ENCODE measurements at regions not wholly inside any gene's neighbourhood (a gene's known extent, or its start where the extent isn't known, plus 50 kb on each side); places are given as distances from the start of the nearest gene placed in this dataset.

- no peak overlapping the region for H2AK5ac ChIP-seq (ENCODE audit: low read depth, low read length)
- no peak overlapping the region for H2BK15ac ChIP-seq (ENCODE audit: low read length)
- H3K9ac ChIP-seq (ENCODE audit: low read depth, low read length, poor library complexity): no peak overlapping the region
- no peak overlapping the region for H2BK5ac ChIP-seq (ENCODE audit: low read length)
- no peaks in the 10 kb centered on the region for H3K9me3 ChIP-seq (replicated peaks in 1 of 2; ENCODE audit: control insufficient read depth in 2 of 2, insufficient read depth in 1 of 2, low read depth in 1 of 2, low read length in 2 of 2)
- H2AFZ ChIP-seq (ENCODE audit: low read length): no peak overlapping the region
- no peak overlapping the region for H3K18ac ChIP-seq (ENCODE audit: low read length)
- no peaks in the 10 kb centered on the region for H3K4me1 ChIP-seq (ENCODE audit: control insufficient read depth in 2 of 2, insufficient read depth in 1 of 2, low read depth in 1 of 2, low read length in 2 of 2)
- no peak overlapping the region for H3K27ac ChIP-seq (replicated peaks; ENCODE audit: low read length)
- H3K27me3 ChIP-seq (ENCODE audit: control insufficient read depth in 3 of 3, insufficient read depth in 3 of 3, low read depth in 1 of 3, low read length in 3 of 3): no peaks in the 10 kb centered on the region
- H3K4me2 ChIP-seq (ENCODE audit: insufficient read depth, low read length, poor library complexity, severe bottlenecking): no peak overlapping the region
- H4K8ac ChIP-seq (ENCODE audit: low read depth, low read length): no peak overlapping the region
- H4K91ac ChIP-seq (ENCODE audit: low read depth, low read length, poor library complexity): no peak overlapping the region
- H3K14ac ChIP-seq (ENCODE audit: low read length): no peak overlapping the region
- H2BK12ac ChIP-seq (ENCODE audit: low read length): no peak overlapping the region
- no peaks in the 10 kb centered on the region for H3K36me3 ChIP-seq (replicated peaks in 1 of 2; ENCODE audit: control insufficient read depth in 2 of 2, insufficient read depth in 2 of 2, low read length in 2 of 2)
- H3K4ac ChIP-seq (ENCODE audit: low read length): no peak overlapping the region
- H3K79me1 ChIP-seq (ENCODE audit: low read depth, low read length): no peaks in the 10 kb centered on the region
- no peak overlapping the region for H3K23ac ChIP-seq (ENCODE audit: low read depth, low read length, poor library complexity)
- DNase-seq (ENCODE audit: low spot score): no peak
- H2BK120ac ChIP-seq (ENCODE audit: low read depth, low read length): no peak overlapping the region
- no peak overlapping the region for H3K4me3 ChIP-seq (ENCODE audit: low read length in 2 of 2)
Measured at GRCh38 chr6:55052846-55053245, 121.5 kb upstream of the HCRTR2 start.

- no peak for DNase-seq (ENCODE audit: low spot score)
- H3K79me1 ChIP-seq (ENCODE audit: low read depth, low read length): peaks cover 1% of the 10 kb centered on the region
Measured at GRCh38 chr6:55058682-55059081, 115.6 kb upstream of the HCRTR2 start.

DNA sequence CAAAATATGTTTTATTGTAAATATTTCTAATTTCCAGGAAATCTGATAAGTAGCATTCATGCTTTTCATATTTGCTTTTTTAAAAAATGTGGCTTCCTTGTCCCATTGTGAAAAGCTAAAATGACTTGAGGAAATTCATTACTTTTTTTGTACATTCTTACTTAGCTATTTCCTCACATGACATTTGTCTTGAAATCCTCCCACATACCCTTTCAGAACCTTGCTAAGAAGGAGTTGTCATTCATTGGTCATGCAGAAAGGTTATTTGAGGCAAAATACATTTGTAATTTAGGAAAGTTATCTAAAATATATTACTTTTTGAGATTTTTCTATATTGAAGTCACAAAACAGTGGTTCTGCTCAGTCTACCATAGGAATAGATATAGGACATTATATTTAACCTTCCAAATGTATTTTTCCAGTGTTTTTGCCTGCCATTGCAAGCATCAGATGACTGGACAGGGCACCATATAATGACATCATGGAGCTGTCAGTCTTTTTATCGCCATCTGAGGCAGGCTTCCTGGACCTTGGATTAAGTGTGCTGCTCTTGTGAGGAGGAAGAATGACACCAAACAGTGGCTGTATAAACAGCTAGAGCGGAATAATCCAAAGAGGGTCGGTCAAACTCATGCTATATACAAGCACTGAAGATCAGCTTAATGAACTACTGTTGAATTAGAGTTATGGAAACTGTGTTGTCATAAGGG lies 109.4 kb upstream of the HCRTR2 start:
- Histone ChIP-seq H3K18ac (ENCODE audit: low read length) (no peak overlapping the region), H3K4ac (ENCODE audit: low read length) (no peak overlapping the region), H3K23ac (ENCODE audit: low read depth, low read length, poor library complexity) (no peak overlapping the region), H3K27me3 (ENCODE audit: control insufficient read depth in 3 of 3, insufficient read depth in 3 of 3, low read depth in 1 of 3, low read length in 3 of 3) (no peaks in the 10 kb centered on the region), H2AK5ac (ENCODE audit: low read depth, low read length) (no peak overlapping the region), H2BK15ac (ENCODE audit: low read length) (no peak overlapping the region), H3K9me3 (replicated peaks in 1 of 2; ENCODE audit: control insufficient read depth in 2 of 2, insufficient read depth in 1 of 2, low read depth in 1 of 2, low read length in 2 of 2) (no peaks in the 10 kb centered on the region), H2BK12ac (ENCODE audit: low read length) (no peak overlapping the region), H4K8ac (ENCODE audit: low read depth, low read length) (no peak overlapping the region), H4K91ac (ENCODE audit: low read depth, low read length, poor library complexity) (no peak overlapping the region), H3K14ac (ENCODE audit: low read length) (no peak overlapping the region), H3K4me3 (ENCODE audit: low read length in 2 of 2) (no peak overlapping the region), H3K36me3 (replicated peaks in 1 of 2; ENCODE audit: control insufficient read depth in 2 of 2, insufficient read depth in 2 of 2, low read length in 2 of 2) (no peaks in the 10 kb centered on the region), H2BK5ac (ENCODE audit: low read length) (no peak overlapping the region), H3K4me1 (ENCODE audit: control insufficient read depth in 2 of 2, insufficient read depth in 1 of 2, low read depth in 1 of 2, low read length in 2 of 2) (no peaks in the 10 kb centered on the region), H3K9ac (ENCODE audit: low read depth, low read length, poor library complexity) (no peak overlapping the region), H3K4me2 (ENCODE audit: insufficient read depth, low read length, poor library complexity, severe bottlenecking) (no peak overlapping the region), H3K27ac (replicated peaks; ENCODE audit: low read length) (no peak overlapping the region), H2BK120ac (ENCODE audit: low read depth, low read length) (no peak overlapping the region), H3K79me1 (ENCODE audit: low read depth, low read length) (peaks cover 1% of the 10 kb centered on the region), H2AFZ (ENCODE audit: low read length) (no peak overlapping the region)
- no CpG with 5 or more reads among the region's 3 CpGs for WGBS, 2 donors (ENCODE audit: extremely low coverage in 2 of 2, insufficient read length in 2 of 2, insufficient replicate concordance in 1 of 2)
- no peak for DNase-seq (ENCODE audit: low spot score)

More at GRCh38 chr6:55058682-55059081, 115.6 kb upstream of the HCRTR2 start:
- no peak overlapping the region for H2BK120ac ChIP-seq (ENCODE audit: low read depth, low read length)
- no peaks in the 10 kb centered on the region for H3K9me3 ChIP-seq (replicated peaks in 1 of 2; ENCODE audit: control insufficient read depth in 2 of 2, insufficient read depth in 1 of 2, low read depth in 1 of 2, low read length in 2 of 2)
- no peak overlapping the region for H3K14ac ChIP-seq (ENCODE audit: low read length)
- H2AFZ ChIP-seq (ENCODE audit: low read length): peak overlapping the region; percentile 56
- no peak overlapping the region for H3K4ac ChIP-seq (ENCODE audit: low read length)
- H3K4me2 ChIP-seq (ENCODE audit: insufficient read depth, low read length, poor library complexity, severe bottlenecking): no peak overlapping the region
- no peak overlapping the region for H4K8ac ChIP-seq (ENCODE audit: low read depth, low read length)
- no peak overlapping the region for H3K23ac ChIP-seq (ENCODE audit: low read depth, low read length, poor library complexity)
- no peaks in the 10 kb centered on the region for H3K4me1 ChIP-seq (ENCODE audit: control insufficient read depth in 2 of 2, insufficient read depth in 1 of 2, low read depth in 1 of 2, low read length in 2 of 2)
- no peak overlapping the region for H2BK12ac ChIP-seq (ENCODE audit: low read length)
- H2BK5ac ChIP-seq (ENCODE audit: low read length): no peak overlapping the region
- no peaks in the 10 kb centered on the region for H3K36me3 ChIP-seq (replicated peaks in 1 of 2; ENCODE audit: control insufficient read depth in 2 of 2, insufficient read depth in 2 of 2, low read length in 2 of 2)
- no peak overlapping the region for H2BK15ac ChIP-seq (ENCODE audit: low read length)
- no peak overlapping the region for H3K4me3 ChIP-seq (ENCODE audit: low read length in 2 of 2)
- H3K27ac ChIP-seq (replicated peaks; ENCODE audit: low read length): no peak overlapping the region
- no peak overlapping the region for H4K91ac ChIP-seq (ENCODE audit: low read depth, low read length, poor library complexity)
- H2AK5ac ChIP-seq (ENCODE audit: low read depth, low read length): no peak overlapping the region
- H3K18ac ChIP-seq (ENCODE audit: low read length): no peak overlapping the region
- H3K9ac ChIP-seq (ENCODE audit: low read depth, low read length, poor library complexity): no peak overlapping the region
- H3K27me3 ChIP-seq (ENCODE audit: control insufficient read depth in 3 of 3, insufficient read depth in 3 of 3, low read depth in 1 of 3, low read length in 3 of 3): no peaks in the 10 kb centered on the region

- no peak overlapping the region for H3K9ac ChIP-seq (ENCODE audit: low read depth, low read length, poor library complexity)
- H2AFZ ChIP-seq (ENCODE audit: low read length): no peak overlapping the region
- no peak overlapping the region for H3K14ac ChIP-seq (ENCODE audit: low read length)
- H4K8ac ChIP-seq (ENCODE audit: low read depth, low read length): no peak overlapping the region
- no peak overlapping the region for H4K91ac ChIP-seq (ENCODE audit: low read depth, low read length, poor library complexity)
- H2BK120ac ChIP-seq (ENCODE audit: low read depth, low read length): no peak overlapping the region
- no peaks in the 10 kb centered on the region for H3K4me1 ChIP-seq (ENCODE audit: control insufficient read depth in 2 of 2, insufficient read depth in 1 of 2, low read depth in 1 of 2, low read length in 2 of 2)
- H3K4me2 ChIP-seq (ENCODE audit: insufficient read depth, low read length, poor library complexity, severe bottlenecking): no peak overlapping the region
- no peak overlapping the region for H3K27ac ChIP-seq (replicated peaks; ENCODE audit: low read length)
- H3K27me3 ChIP-seq (ENCODE audit: control insufficient read depth in 3 of 3, insufficient read depth in 3 of 3, low read depth in 1 of 3, low read length in 3 of 3): no peaks in the 10 kb centered on the region
- H2BK12ac ChIP-seq (ENCODE audit: low read length): no peak overlapping the region
- H2AK5ac ChIP-seq (ENCODE audit: low read depth, low read length): no peak overlapping the region
- no CpG with 5 or more reads among the region's 3 CpGs for WGBS, 2 donors (ENCODE audit: extremely low coverage in 2 of 2, insufficient read length in 2 of 2, insufficient replicate concordance in 1 of 2)
- H3K79me1 ChIP-seq (ENCODE audit: low read depth, low read length): no peaks in the 10 kb centered on the region
- H3K36me3 ChIP-seq (replicated peaks in 1 of 2; ENCODE audit: control insufficient read depth in 2 of 2, insufficient read depth in 2 of 2, low read length in 2 of 2): no peaks in the 10 kb centered on the region
- no peak overlapping the region for H2BK5ac ChIP-seq (ENCODE audit: low read length)
- H3K23ac ChIP-seq (ENCODE audit: low read depth, low read length, poor library complexity): no peak overlapping the region
- H3K9me3 ChIP-seq (replicated peaks in 1 of 2; ENCODE audit: control insufficient read depth in 2 of 2, insufficient read depth in 1 of 2, low read depth in 1 of 2, low read length in 2 of 2): no peaks in the 10 kb centered on the region
- no peak overlapping the region for H3K4ac ChIP-seq (ENCODE audit: low read length)
- no peak overlapping the region for H3K4me3 ChIP-seq (ENCODE audit: low read length in 2 of 2)
- H2BK15ac ChIP-seq (ENCODE audit: low read length): no peak overlapping the region
- DNase-seq (ENCODE audit: low spot score): peak; percentile 27
- no peak overlapping the region for H3K18ac ChIP-seq (ENCODE audit: low read length)
Measured at GRCh38 chr6:55069132-55069781, 105.1 kb upstream of the HCRTR2 start.

Measured in neuronal stem cell (in vitro differentiated cells).